IMR-90 (cell line): ENCODE measurements at regions not wholly inside any gene's neighbourhood (a gene's known extent, or its start where the extent isn't known, plus 50 kb on each side); places are given as distances from the start of the nearest gene placed in this dataset.

Experiments used
- ATAC-seq: fragments of 200-7000 bp; cut with Tn5 transposase; 2 replicates; pipeline ENCODE4 v1.9.1; 2020; ENCODE audit warnings: low read depth, mild to moderate bottlenecking, moderate library complexity
- BruUV-seq: library from RNA; stranded (reverse); fragments of 400-500 nt; replicated peaks from 2 replicates; lab custom pipeline; 2021; lab: Mats Ljungman, UMichigan
- CTCF ChIA-PET: fragments of 300-600 bp; formaldehyde crosslinking; extraction: SDS; loops from one replicate; lab custom pipeline; 2021; ENCODE audit warnings: antibody characterized with exemption; lab: Yijun Ruan, JAX
- POLR2A ChIA-PET: fragments of 300-600 bp; sonication (Branson Sonifier 250); formaldehyde crosslinking; loops from one replicate; lab custom pipeline; 2022; ENCODE audit warnings: antibody characterized with exemption; ENCODE audit not compliant: unreplicated experiment; lab: Charles Lee
- DNase-seq: peaks from one replicate; pipeline ENCODE4 v3.0.0; 2013
- H2AFZ ChIP-seq: replicated peaks from 2 replicates; pipeline ENCODE3; 2013; ENCODE audit warnings: low read length, mild to moderate bottlenecking; ENCODE audit not compliant: poor library complexity
- H2AK5ac ChIP-seq: 2 replicates; pipeline ENCODE4 v1.6.1; 2013; ENCODE audit warnings: low read depth, low read length, inconsistent platforms
- H2AK9ac ChIP-seq: replicated peaks from 2 replicates; pipeline ENCODE3; 2013; ENCODE audit warnings: mild to moderate bottlenecking, low read depth, low read length, moderate library complexity; ENCODE audit not compliant: poor library complexity
- H2BK120ac ChIP-seq: 2 replicates; pipeline ENCODE4 v1.6.1; 2013; ENCODE audit warnings: low read depth, low read length, inconsistent platforms
- H2BK15ac ChIP-seq: 3 replicates; pipeline ENCODE4 v1.6.1; 2013; ENCODE audit warnings: low read depth, low read length, inconsistent platforms
- H2BK20ac ChIP-seq: 2 replicates; pipeline ENCODE4 v1.6.1; 2013; ENCODE audit warnings: low read depth, mild to moderate bottlenecking, inconsistent platforms, low read length, moderate library complexity
- H2BK5ac ChIP-seq: 2 replicates; pipeline ENCODE4 v1.6.1; 2013; ENCODE audit warnings: mild to moderate bottlenecking, low read depth, low read length, inconsistent platforms; ENCODE audit not compliant: poor library complexity, severe bottlenecking
- H3K14ac ChIP-seq: replicated peaks from 2 replicates; pipeline ENCODE4 v1.6.1; 2013; ENCODE audit warnings: low read depth, low read length, inconsistent platforms
- H3K18ac ChIP-seq: 2 replicates; pipeline ENCODE4 v1.6.1; 2013; ENCODE audit warnings: low read depth, low read length, control low read depth
- H3K23ac ChIP-seq: 2 replicates; pipeline ENCODE4 v1.6.1; 2013; ENCODE audit warnings: low read depth, low read length, inconsistent platforms
- H3K27ac ChIP-seq: 2 replicates; pipeline ENCODE4 v1.5.1; 2013; ENCODE audit warnings: mild to moderate bottlenecking, control low read depth, low read length; ENCODE audit not compliant: insufficient read depth
- H3K27me3 ChIP-seq: 2 replicates; pipeline ENCODE4 v1.6.1; 2013; ENCODE audit warnings: low read length; ENCODE audit not compliant: control insufficient read depth, insufficient read depth
- H3K36me3 ChIP-seq: 2 replicates; pipeline ENCODE4 v1.6.1; 2013; ENCODE audit warnings: low read length, mixed read lengths; ENCODE audit not compliant: control insufficient read depth, insufficient read depth
- H3K4ac ChIP-seq: 2 replicates; pipeline ENCODE4 v1.6.1; 2013; ENCODE audit warnings: low read depth, low read length, inconsistent platforms
- H3K4me1 ChIP-seq: 2 replicates; pipeline ENCODE4 v1.6.1; 2013; ENCODE audit warnings: low read length, mixed read lengths; ENCODE audit not compliant: control insufficient read depth, insufficient read depth
- H3K4me2 ChIP-seq: 2 replicates; pipeline ENCODE4 v1.6.1; 2013; ENCODE audit warnings: low read depth, mild to moderate bottlenecking, control low read depth, low read length, moderate library complexity
- H3K4me3 ChIP-seq: 2 replicates; pipeline ENCODE4 v1.5.1; 2013; ENCODE audit warnings: low read depth, mild to moderate bottlenecking, control low read depth, low read length, moderate library complexity; ENCODE audit not compliant: insufficient read depth
- H3K56ac ChIP-seq: 2 replicates; pipeline ENCODE4 v1.6.1; 2013; ENCODE audit warnings: low read length, inconsistent platforms; ENCODE audit not compliant: insufficient read depth; ENCODE audit errors: extremely low read depth
- H3K79me1 ChIP-seq, 2 experiments: 2 replicates each; pipeline ENCODE4 v1.6.1; 2013; ENCODE audit warnings: low read length in 2 of 2, inconsistent platforms in 1 of 2, low read depth in 1 of 2
- H3K9ac ChIP-seq: 2 replicates; pipeline ENCODE4 v1.6.1; 2013; ENCODE audit warnings: low read depth, low read length, control low read depth
- H3K9me1 ChIP-seq: 2 replicates; pipeline ENCODE4 v1.6.1; 2013; ENCODE audit warnings: low read length, inconsistent platforms; ENCODE audit not compliant: insufficient read depth
- H3K9me3 ChIP-seq: 2 replicates; pipeline ENCODE4 v1.6.1; 2013; ENCODE audit warnings: low read length; ENCODE audit not compliant: control insufficient read depth, insufficient read depth
- H4K20me1 ChIP-seq: 2 replicates; pipeline ENCODE4 v1.6.1; 2013; ENCODE audit warnings: low read length, inconsistent platforms; ENCODE audit not compliant: insufficient read depth
- H4K5ac ChIP-seq: 2 replicates; pipeline ENCODE4 v1.6.1; 2013; ENCODE audit warnings: mild to moderate bottlenecking, low read depth, low read length, control low read depth
- H4K8ac ChIP-seq, 2 experiments: 2 replicates each; pipeline ENCODE4 v1.6.1; 2013; ENCODE audit warnings: low read depth in 2 of 2, low read length in 2 of 2, control low read depth in 1 of 2, inconsistent platforms in 1 of 2
- H4K91ac ChIP-seq: 2 replicates; pipeline ENCODE4 v1.6.1; 2013; ENCODE audit warnings: low read depth, low read length, inconsistent platforms; ENCODE audit not compliant: insufficient read depth
- BHLHE40 ChIP-seq: fragments of 150-350 bp; IDR thresholded peaks from 2 replicates; pipeline ENCODE4 v1.6.1; 2016; ENCODE audit warnings: mild to moderate bottlenecking, low read depth, low read length
- CEBPB ChIP-seq: IDR thresholded peaks from 2 replicates; pipeline ENCODE4 v1.6.1; 2012; ENCODE audit warnings: low read depth, low read length, improper control_type of control experiment
- CHD1 ChIP-seq: IDR thresholded peaks from 2 replicates; pipeline ENCODE4 v1.6.1; 2012; ENCODE audit warnings: low read depth, low read length, improper control_type of control experiment
- FOS ChIP-seq: fragments of 150-350 bp; IDR thresholded peaks from 2 replicates; pipeline ENCODE4 v1.6.1; 2016; ENCODE audit warnings: low read depth, low read length
- MAFK ChIP-seq: IDR thresholded peaks from 2 replicates; pipeline ENCODE4 v1.6.1; 2012; ENCODE audit warnings: low read depth, low read length, improper control_type of control experiment
- NFE2L2 ChIP-seq: fragments of 150-350 bp; IDR thresholded peaks from 2 replicates; pipeline ENCODE4 v1.6.1; 2016; ENCODE audit warnings: low read depth, mild to moderate bottlenecking, low read length
- RCOR1 ChIP-seq: IDR thresholded peaks from 2 replicates; pipeline ENCODE4 v1.6.1; 2012; ENCODE audit warnings: mild to moderate bottlenecking, low read length, improper control_type of control experiment; ENCODE audit not compliant: insufficient replicate concordance
- RFX5 ChIP-seq: IDR thresholded peaks from 2 replicates; pipeline ENCODE4 v1.8.0; 2012; ENCODE audit warnings: low read depth, mild to moderate bottlenecking, low read length, moderate library complexity
- SMC3 ChIP-seq: fragments of 150-350 bp; IDR thresholded peaks from 2 replicates; pipeline ENCODE4 v1.6.1; 2016; ENCODE audit warnings: low read depth, mild to moderate bottlenecking, antibody characterized with exemption, low read length, moderate library complexity
- whole genome bisulfite sequencing, 2 experiments: methylation state at CpG; one replicate each; pipeline versions ENCODE4 v1.1.5 to v1.1.7; 2013; ENCODE audit warnings: missing lambda C conversion rate in 2 of 2; ENCODE audit not compliant: insufficient read length in 1 of 2; ENCODE audit errors: extremely low coverage in 2 of 2; 5-methylcytosine and 5-hydroxymethylcytosine counted together
- dilution Hi-C: fragments of 300-500 bp; cut with HindIII; formaldehyde crosslinking; loops from one replicate; pipeline ENCODE4 v1.14.3; 2018; ENCODE audit warnings: low sequenced_read_pairs; ENCODE audit not compliant: unreplicated experiment
- in situ Hi-C: fragments of 300-500 bp; cut with MboI; formaldehyde crosslinking; loops from 3 replicates; pipeline ENCODE4 v1.14.3; 2019; ENCODE audit warnings: low sequenced_read_pairs, inconsistent platforms, mixed read lengths
- intact Hi-C: fragments of 100-400 bp; cut with micrococcal nuclease; formaldehyde crosslinking; loops from 2 replicates; pipeline ENCODE4 v1.10.0; 2022
- TF ChIP-seq, protein P1 (sequence below): fragments of 150-350 bp; IDR thresholded peaks from 2 replicates; pipeline ENCODE4 v1.6.1; 2017; ENCODE audit warnings: mild to moderate bottlenecking, antibody characterized with exemption, low read length, low read depth
- TF ChIP-seq, protein P2 (sequence below): fragments of 150-350 bp; IDR thresholded peaks from 2 replicates; pipeline ENCODE4 v1.6.1; 2016; ENCODE audit warnings: low read depth, mild to moderate bottlenecking, low read length, moderate library complexity, borderline replicate concordance
- TF ChIP-seq, protein P3 (sequence below): conservative IDR thresholded peaks from 2 replicates; pipeline ENCODE4 v1.5.1; 2012; ENCODE audit warnings: mild to moderate bottlenecking, low read depth, low read length, improper control_type of control experiment

DNA sequence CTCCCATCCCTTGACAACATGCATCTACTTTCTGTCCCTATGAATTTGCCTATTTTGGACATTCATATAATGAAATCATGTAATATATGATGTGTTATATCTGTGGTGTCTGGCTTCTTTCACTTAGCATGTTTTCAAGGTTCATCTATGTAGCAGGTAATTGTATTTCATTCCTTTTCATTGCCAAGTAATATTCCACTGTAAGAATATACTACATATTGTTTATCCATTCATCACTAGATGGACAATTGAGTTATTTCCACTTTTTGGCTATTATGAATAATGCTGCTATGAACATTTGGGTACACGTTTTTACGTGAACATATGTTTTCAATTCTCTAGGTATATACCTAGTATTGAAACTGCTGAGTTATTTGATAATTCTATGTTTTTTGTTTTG lies 238.2 kb downstream of the PTEN start:
- no peak overlapping the region for H3K4me2 ChIP-seq
- no peak overlapping the region for H2AK9ac ChIP-seq
- intact Hi-C loops = no loop called here
- no peak overlapping the region; the same call in 1 of the 2 replicates for H3K18ac ChIP-seq
- H3K9me3 ChIP-seq = no peaks in the 10 kb centered on the region
- no peak for TF ChIP-seq CEBPB
- TF ChIP-seq, protein P1, sequence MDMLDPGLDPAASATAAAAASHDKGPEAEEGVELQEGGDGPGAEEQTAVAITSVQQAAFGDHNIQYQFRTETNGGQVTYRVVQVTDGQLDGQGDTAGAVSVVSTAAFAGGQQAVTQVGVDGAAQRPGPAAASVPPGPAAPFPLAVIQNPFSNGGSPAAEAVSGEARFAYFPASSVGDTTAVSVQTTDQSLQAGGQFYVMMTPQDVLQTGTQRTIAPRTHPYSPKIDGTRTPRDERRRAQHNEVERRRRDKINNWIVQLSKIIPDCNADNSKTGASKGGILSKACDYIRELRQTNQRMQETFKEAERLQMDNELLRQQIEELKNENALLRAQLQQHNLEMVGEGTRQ = no peak
- TF ChIP-seq NFE2L2 = no peak
- no peak for TF ChIP-seq RCOR1
- TF ChIP-seq, protein P2, sequence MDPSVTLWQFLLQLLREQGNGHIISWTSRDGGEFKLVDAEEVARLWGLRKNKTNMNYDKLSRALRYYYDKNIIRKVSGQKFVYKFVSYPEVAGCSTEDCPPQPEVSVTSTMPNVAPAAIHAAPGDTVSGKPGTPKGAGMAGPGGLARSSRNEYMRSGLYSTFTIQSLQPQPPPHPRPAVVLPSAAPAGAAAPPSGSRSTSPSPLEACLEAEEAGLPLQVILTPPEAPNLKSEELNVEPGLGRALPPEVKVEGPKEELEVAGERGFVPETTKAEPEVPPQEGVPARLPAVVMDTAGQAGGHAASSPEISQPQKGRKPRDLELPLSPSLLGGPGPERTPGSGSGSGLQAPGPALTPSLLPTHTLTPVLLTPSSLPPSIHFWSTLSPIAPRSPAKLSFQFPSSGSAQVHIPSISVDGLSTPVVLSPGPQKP = no peak
- no peak for TF ChIP-seq SMC3
- no peak for TF ChIP-seq FOS
- no peak for TF ChIP-seq RFX5
- TF ChIP-seq CHD1 = no peak
- no peak for TF ChIP-seq MAFK
- TF ChIP-seq BHLHE40 = no peak
- TF ChIP-seq, protein P3, sequence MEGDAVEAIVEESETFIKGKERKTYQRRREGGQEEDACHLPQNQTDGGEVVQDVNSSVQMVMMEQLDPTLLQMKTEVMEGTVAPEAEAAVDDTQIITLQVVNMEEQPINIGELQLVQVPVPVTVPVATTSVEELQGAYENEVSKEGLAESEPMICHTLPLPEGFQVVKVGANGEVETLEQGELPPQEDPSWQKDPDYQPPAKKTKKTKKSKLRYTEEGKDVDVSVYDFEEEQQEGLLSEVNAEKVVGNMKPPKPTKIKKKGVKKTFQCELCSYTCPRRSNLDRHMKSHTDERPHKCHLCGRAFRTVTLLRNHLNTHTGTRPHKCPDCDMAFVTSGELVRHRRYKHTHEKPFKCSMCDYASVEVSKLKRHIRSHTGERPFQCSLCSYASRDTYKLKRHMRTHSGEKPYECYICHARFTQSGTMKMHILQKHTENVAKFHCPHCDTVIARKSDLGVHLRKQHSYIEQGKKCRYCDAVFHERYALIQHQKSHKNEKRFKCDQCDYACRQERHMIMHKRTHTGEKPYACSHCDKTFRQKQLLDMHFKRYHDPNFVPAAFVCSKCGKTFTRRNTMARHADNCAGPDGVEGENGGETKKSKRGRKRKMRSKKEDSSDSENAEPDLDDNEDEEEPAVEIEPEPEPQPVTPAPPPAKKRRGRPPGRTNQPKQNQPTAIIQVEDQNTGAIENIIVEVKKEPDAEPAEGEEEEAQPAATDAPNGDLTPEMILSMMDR = no peak
- H3K56ac ChIP-seq = no peak overlapping the region
- dilution Hi-C loops = no loop called here
- no TSS peak for BruUV-seq
- WGBS, 2 experiments = no CpG with 5 or more reads among the region's 2 CpGs
- no peak overlapping the region for H2AK5ac ChIP-seq
- no peak overlapping the region for H2BK20ac ChIP-seq
- ATAC-seq (no peak), DNase-seq (no peak)
- H2BK5ac ChIP-seq = peak overlapping the region; percentile 18
- in situ Hi-C loops = no loop called here
- no peak overlapping the region for H3K23ac ChIP-seq
- no peak overlapping the region for H3K9ac ChIP-seq
- no peak overlapping the region for H3K4me3 ChIP-seq
- H2AFZ ChIP-seq = no peak overlapping the region
- ChIA-PET POLR2A (no interaction called here), CTCF (no interaction called here)
- no peak overlapping the region for H4K91ac ChIP-seq
- no peaks in the 10 kb centered on the region for H3K36me3 ChIP-seq
- no peak overlapping the region for H2BK120ac ChIP-seq
- H3K9me1 ChIP-seq = no peaks in the 10 kb centered on the region
- H3K27ac ChIP-seq = no peak overlapping the region
- no peak overlapping the region for H3K14ac ChIP-seq
- H3K79me1 ChIP-seq = no peaks in the 10 kb centered on the region
- no peaks in the 10 kb centered on the region for H3K27me3 ChIP-seq
- H3K4ac ChIP-seq = no peak overlapping the region
- no peak overlapping the region for H4K8ac ChIP-seq
- H4K20me1 ChIP-seq = no peaks in the 10 kb centered on the region
- H3K4me1 ChIP-seq = peaks cover 3% of the 10 kb centered on the region; the same call in 1 of the 2 replicates
- H2BK15ac ChIP-seq = no peak overlapping the region
- H4K5ac ChIP-seq = no peak overlapping the region
